Loucy (cell line): ENCODE measurements at regions not wholly inside any gene's neighbourhood (a gene's known extent, or its start where the extent isn't known, plus 50 kb on each side); places are given as distances from the start of the nearest gene placed in this dataset.
"Not testable (repeated sequence)": the region's sequence is repeated elsewhere in the genome, so short reads cannot be mapped to it uniquely, and the experiment has no call there.

Experiments used
- H2AFZ ChIP-seq: fragments of 200-600 bp; sonication (generic); 2 replicates; pipeline ENCODE4 v1.6.0; 2016; ENCODE audit warnings: antibody characterized with exemption, mild to moderate bottlenecking, low read length, moderate library complexity
- H3F3A ChIP-seq: fragments of 200-600 bp; 2 replicates; pipeline ENCODE4 v1.6.0; 2016; ENCODE audit warnings: antibody characterized with exemption, low read depth, mild to moderate bottlenecking
- H3K27me3 ChIP-seq: fragments of 200-600 bp; sonication (generic); 2 replicates; pipeline ENCODE4 v1.6.1; 2014; ENCODE audit warnings: low read length, mild to moderate bottlenecking; ENCODE audit not compliant: insufficient read depth, poor library complexity, severe bottlenecking
- H3K36me3 ChIP-seq: fragments of 200-600 bp; sonication (generic); 2 replicates; pipeline ENCODE4 v1.6.1; 2016; ENCODE audit warnings: low read length; ENCODE audit not compliant: insufficient read depth
- H3K4me1 ChIP-seq: fragments of 200-600 bp; sonication (generic); 2 replicates; pipeline ENCODE4 v1.5.1; 2014; ENCODE audit warnings: low read length, mild to moderate bottlenecking; ENCODE audit not compliant: insufficient read depth, poor library complexity, severe bottlenecking
- H3K4me2 ChIP-seq: fragments of 200-600 bp; sonication (generic); 2 replicates; pipeline ENCODE4 v1.6.0; 2014; ENCODE audit warnings: antibody characterized with exemption, low read length, low read depth, mild to moderate bottlenecking; ENCODE audit not compliant: poor library complexity, severe bottlenecking
- H3K4me3 ChIP-seq: fragments of 200-600 bp; sonication (generic); 2 replicates; pipeline ENCODE4 v1.5.1; 2014; ENCODE audit warnings: low read length, mild to moderate bottlenecking, mixed read lengths; ENCODE audit not compliant: poor library complexity, severe bottlenecking
- H3K79me2 ChIP-seq: fragments of 200-600 bp; sonication (generic); 2 replicates; pipeline ENCODE4 v1.6.1; 2014; ENCODE audit warnings: low read length; ENCODE audit not compliant: insufficient read depth
- H3K9ac ChIP-seq: fragments of 200-600 bp; sonication (generic); 2 replicates; pipeline ENCODE4 v1.6.0; 2014; ENCODE audit warnings: mild to moderate bottlenecking, low read depth, low read length, moderate library complexity; ENCODE audit not compliant: poor library complexity, severe bottlenecking
- H3K9me2 ChIP-seq: fragments of 200-600 bp; sonication (generic); replicated peaks from 2 replicates; pipeline ENCODE4 v1.6.1; 2016; ENCODE audit warnings: low read depth, low read length, mixed read lengths
- H3K9me3 ChIP-seq: fragments of 200-600 bp; sonication (generic); 2 replicates; pipeline ENCODE4 v1.6.1; 2014; ENCODE audit warnings: mild to moderate bottlenecking, antibody characterized with exemption, low read length, low read depth; ENCODE audit not compliant: insufficient read depth
- H4K20me1 ChIP-seq: fragments of 200-600 bp; sonication (generic); 2 replicates; pipeline ENCODE4 v1.6.0; 2014; ENCODE audit warnings: antibody characterized with exemption, low read length, mild to moderate bottlenecking; ENCODE audit not compliant: insufficient read depth, poor library complexity, severe bottlenecking

DNA sequence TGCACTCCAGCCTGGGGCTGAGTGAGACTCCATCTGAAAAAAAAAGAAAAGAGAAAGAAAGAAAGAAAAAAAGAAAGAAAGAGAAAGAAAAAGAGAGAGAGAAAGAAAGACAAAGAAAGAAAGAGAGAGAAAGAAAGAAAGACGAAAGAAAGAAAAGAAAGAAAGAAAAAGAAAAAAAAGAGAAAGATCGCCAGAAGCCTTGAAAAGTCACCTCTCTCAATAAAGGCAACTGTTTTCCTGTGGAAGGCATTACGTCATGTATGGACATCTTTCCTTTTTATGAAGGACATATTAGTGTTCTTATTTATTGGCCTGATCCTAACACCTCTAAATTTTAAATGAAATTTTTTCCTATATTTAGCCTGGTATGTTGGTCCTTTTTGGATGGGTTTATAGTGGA is 310.9 kb upstream of the FRG1 start:
- H3K9ac ChIP-seq, H3K4me3 ChIP-seq, H4K20me1 ChIP-seq, H3K79me2 ChIP-seq, H3K4me2 ChIP-seq, H3K36me3 ChIP-seq, H3F3A ChIP-seq, H2AFZ ChIP-seq, H3K27me3 ChIP-seq, H3K9me2 ChIP-seq, H3K9me3 ChIP-seq: not testable (repeated sequence)
- H3K4me1 ChIP-seq, result peaks cover 11% of the 10 kb centered on the region

DNA sequence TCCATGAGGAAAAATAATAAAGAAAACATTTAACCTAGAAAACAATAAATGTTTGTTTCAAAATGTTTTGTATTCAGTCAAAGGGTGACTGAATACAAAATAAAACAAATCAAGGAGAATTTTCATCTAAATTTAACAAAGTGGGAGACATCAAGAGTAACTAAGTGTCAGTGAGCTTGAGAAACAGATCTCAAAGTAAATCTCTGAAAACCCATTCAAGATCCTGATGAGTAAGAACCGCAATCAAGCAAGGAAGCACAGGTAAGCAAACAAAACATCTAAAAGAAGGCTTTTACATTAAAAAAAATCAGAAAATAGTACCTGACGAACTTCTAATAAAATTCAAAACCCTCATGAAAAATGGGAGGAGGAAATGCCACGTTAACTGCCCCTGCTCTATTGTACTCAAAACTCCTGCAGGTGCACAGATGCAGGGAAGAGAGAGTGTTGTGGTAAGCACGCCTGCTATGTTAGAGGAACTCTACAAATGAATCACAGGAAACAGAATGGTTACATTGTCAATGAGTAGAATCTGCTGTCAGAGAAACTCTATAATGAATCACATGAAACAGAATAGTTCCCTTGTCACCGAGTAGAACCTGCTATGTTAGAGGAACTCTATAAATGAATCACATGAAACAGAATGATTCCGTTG is 309.6 kb upstream of the FRG1 start:
- H3K36me3 ChIP-seq, H3K27me3 ChIP-seq, H2AFZ ChIP-seq, H4K20me1 ChIP-seq, H3K9me2 ChIP-seq, H3F3A ChIP-seq, H3K9me3 ChIP-seq, H3K79me2 ChIP-seq: not testable (repeated sequence)
- Histone ChIP-seq H3K4me3 (peak overlapping the region; percentile 29), H3K4me1 (peaks cover 11% of the 10 kb centered on the region), H3K9ac (peak overlapping the region; percentile 50), H3K4me2 (peak overlapping the region; percentile 50)

DNA sequence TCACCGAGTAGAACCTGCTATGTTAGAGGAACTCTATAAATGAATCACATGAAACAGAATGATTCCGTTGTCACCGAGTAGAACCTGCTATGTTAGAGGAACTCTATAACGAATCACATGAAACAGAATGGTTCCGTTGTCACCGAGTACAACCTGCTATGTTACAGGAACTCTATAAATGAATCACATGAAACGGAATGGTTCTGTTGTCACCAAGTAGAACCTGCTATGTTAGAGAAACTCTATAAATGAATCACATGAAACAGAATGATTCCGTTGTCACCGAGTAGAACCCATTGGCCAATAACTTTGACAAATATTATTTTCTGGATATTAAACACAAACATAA is 309.1 kb upstream of the FRG1 start:
- H3K79me2 ChIP-seq, H4K20me1 ChIP-seq, H3K27me3 ChIP-seq, H3K9me3 ChIP-seq, H3K36me3 ChIP-seq, H3K4me3 ChIP-seq, H3F3A ChIP-seq, H2AFZ ChIP-seq, H3K9me2 ChIP-seq: not testable (repeated sequence)
- Histone ChIP-seq H3K4me1 (peaks cover 10% of the 10 kb centered on the region), H3K9ac (peak overlapping the region; percentile 50), H3K4me2 (peak overlapping the region; percentile 50)

DNA sequence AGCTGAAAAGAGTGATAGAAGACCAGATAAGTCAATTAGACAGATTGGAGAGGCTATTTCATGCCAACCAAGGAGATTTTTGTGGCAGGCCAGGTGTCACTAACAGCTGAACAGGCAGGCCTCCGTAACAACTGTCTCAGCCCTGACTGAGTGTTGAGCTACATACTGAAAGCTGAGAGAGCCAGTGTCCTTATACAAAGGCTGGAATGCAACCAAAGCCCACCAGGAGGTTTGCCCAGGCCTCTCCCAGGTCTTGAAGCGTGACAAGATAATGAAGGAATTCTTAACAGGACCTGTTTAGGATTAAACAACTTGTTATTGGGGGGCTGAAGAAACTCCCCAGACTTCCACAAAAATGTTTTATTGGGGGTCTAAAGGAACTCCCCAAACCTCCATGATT is 290.2 kb upstream of the FRG1 start:
- H3F3A ChIP-seq, H2AFZ ChIP-seq, H3K4me2 ChIP-seq, H3K27me3 ChIP-seq, H3K79me2 ChIP-seq, H3K9me2 ChIP-seq, H4K20me1 ChIP-seq, H3K9me3 ChIP-seq, H3K4me1 ChIP-seq, H3K9ac ChIP-seq, H3K36me3 ChIP-seq, H3K4me3 ChIP-seq: not testable (repeated sequence)

DNA sequence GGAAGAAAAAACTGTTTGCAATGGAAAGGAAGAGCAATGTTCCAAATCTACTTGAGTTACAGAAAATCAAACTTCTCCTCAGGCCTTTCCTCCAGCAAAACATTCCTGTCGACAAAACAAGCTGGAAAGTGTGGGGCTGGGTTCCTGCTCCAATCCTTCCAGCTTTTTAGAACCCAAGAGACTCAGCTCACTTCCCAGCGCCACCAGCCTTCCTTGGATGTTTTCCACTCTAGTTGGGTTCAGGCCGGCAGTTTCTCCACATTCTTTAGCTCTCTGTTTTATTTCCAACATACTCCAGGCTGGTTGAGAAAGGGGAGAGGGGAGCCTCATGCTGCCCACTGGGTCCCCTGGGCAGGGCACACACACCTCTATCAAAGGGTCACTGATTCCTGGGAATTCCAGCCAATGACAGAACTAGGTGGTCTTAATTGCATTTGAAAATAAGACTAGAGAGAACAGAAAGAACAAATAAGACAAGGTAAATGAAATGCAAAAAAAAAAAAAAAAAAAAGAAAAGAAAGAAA is 287.5 kb upstream of the FRG1 start:
- H3K4me1 ChIP-seq, H3K27me3 ChIP-seq, H2AFZ ChIP-seq, H3K9ac ChIP-seq, H3K4me2 ChIP-seq, H3F3A ChIP-seq, H3K9me3 ChIP-seq, H3K36me3 ChIP-seq, H4K20me1 ChIP-seq, H3K79me2 ChIP-seq, H3K4me3 ChIP-seq, H3K9me2 ChIP-seq: not testable (repeated sequence)

DNA sequence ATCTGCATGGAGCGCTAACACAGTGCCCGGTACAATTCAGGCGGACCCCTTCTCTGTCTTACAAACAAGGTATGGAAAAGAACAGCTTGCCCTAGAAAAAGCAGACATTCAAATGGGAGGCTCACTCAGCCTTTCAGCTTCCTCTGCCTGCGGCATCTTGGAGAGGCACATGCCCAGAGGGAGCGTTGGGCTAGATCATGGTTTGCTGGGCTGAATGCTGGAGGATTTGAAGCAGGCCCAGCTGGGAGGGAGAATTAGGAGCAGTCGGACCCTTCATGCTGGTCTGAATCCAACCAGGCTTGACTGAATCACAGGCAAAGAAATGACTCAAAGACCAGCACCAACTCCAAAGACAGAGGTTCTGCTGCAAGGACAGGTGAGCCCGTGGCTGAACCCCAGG is 286.7 kb upstream of the FRG1 start:
- not testable (repeated sequence) for H3K36me3 ChIP-seq

DNA sequence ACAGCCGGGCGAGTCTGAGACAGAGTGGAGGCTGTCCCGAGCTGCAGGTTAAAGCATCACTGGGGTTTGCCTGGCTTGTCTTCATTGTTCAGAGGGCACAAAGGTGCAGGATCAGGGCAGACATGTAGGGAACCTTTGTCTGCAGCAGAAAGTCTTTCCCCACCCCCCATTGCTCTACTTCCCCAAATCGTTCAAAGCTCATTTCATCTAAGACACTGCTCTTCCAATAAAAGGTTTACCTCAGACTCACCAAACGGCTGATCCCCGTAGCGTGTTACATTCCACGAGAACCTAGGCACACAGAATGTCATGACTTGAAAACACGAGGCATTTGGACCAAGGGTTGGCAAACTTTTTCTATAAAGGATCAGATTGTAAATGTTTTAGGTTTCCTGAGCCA is 286.3 kb upstream of the FRG1 start:
- H4K20me1 ChIP-seq, H3K4me3 ChIP-seq, H3K4me2 ChIP-seq, H3K36me3 ChIP-seq, H3K9ac ChIP-seq, H3K79me2 ChIP-seq, H3K9me2 ChIP-seq, H3F3A ChIP-seq, H2AFZ ChIP-seq, H3K27me3 ChIP-seq, H3K9me3 ChIP-seq: not testable (repeated sequence)
- H3K4me1 ChIP-seq, result peaks cover 17% of the 10 kb centered on the region

More for the DNA sequence above, 286.7 kb upstream of the FRG1 start:
- not testable (repeated sequence) for H3K4me3 ChIP-seq, H4K20me1 ChIP-seq, H3K27me3 ChIP-seq, H2AFZ ChIP-seq, H3K9ac ChIP-seq, H3K9me3 ChIP-seq, H3K79me2 ChIP-seq, H3F3A ChIP-seq, H3K4me2 ChIP-seq, H3K9me2 ChIP-seq
- H3K4me1 ChIP-seq, result peaks cover 13% of the 10 kb centered on the region
